CD14-positive monocyte (primary cell): ENCODE measurements at regions not wholly inside any gene's neighbourhood (a gene's known extent, or its start where the extent isn't known, plus 50 kb on each side); places are given as distances from the start of the nearest gene placed in this dataset.

Source experiments
- DNase-seq, 3 donors: peaks; one replicate each; pipeline ENCODE4 v3.0.0-alpha.2; 2011 to 2022
- H2AFZ ChIP-seq: 2 replicates; pipeline ENCODE4 v1.6.0; 2012; ENCODE audit warnings: mild to moderate bottlenecking, low read depth, low read length, inconsistent platforms; ENCODE audit not compliant: insufficient read depth, poor library complexity, severe bottlenecking
- H3K27ac ChIP-seq, 2 donors: 1 replicate in 1 of 2; 2 replicates in 1 of 2; pipeline ENCODE4 v1.5.1; 2012 to 2013; ENCODE audit warnings: low read length in 2 of 2, control low read depth in 1 of 2, inconsistent platforms in 1 of 2, low read depth in 1 of 2, mild to moderate bottlenecking in 1 of 2
- H3K27me3 ChIP-seq, 2 donors: one replicate each; pipeline versions ENCODE4 v1.6.0 to v1.6.1; 2011 to 2013; ENCODE audit warnings: low read length in 2 of 2; ENCODE audit not compliant: control insufficient read depth in 2 of 2, insufficient read depth in 2 of 2
- H3K36me3 ChIP-seq, 2 donors: replicated peaks in 1 of 2; 1 replicate in 1 of 2; 2 replicates in 1 of 2; pipeline versions ENCODE4 v1.5.1 to v1.6.1; 2012 to 2013; ENCODE audit warnings: low read length in 2 of 2, control low read depth in 1 of 2, inconsistent platforms in 1 of 2, mild to moderate bottlenecking in 1 of 2; ENCODE audit not compliant: insufficient read depth in 2 of 2, control insufficient read depth in 1 of 2
- H3K4me1 ChIP-seq, 2 donors: 1 replicate in 1 of 2; 2 replicates in 1 of 2; pipeline versions ENCODE4 v1.5.1 to v1.6.1; 2012 to 2013; ENCODE audit warnings: low read length in 2 of 2, control low read depth in 1 of 2, inconsistent platforms in 1 of 2, mild to moderate bottlenecking in 1 of 2, moderate library complexity in 1 of 2; ENCODE audit not compliant: insufficient read depth in 2 of 2, control insufficient read depth in 1 of 2
- H3K4me2 ChIP-seq: replicated peaks from 2 replicates; pipeline ENCODE3; 2012; ENCODE audit warnings: low read length, moderate library complexity, mild to moderate bottlenecking; ENCODE audit not compliant: poor library complexity, severe bottlenecking; ENCODE audit errors: extremely low read depth
- H3K4me3 ChIP-seq, 3 experiments: fragments of 200-600 bp in 1 of 3; sonication (generic) in 1 of 3; replicated peaks in 1 of 3; 1 replicate in 2 of 3; 2 replicates in 1 of 3; pipeline ENCODE4 v1.5.1; 2011 to 2013; ENCODE audit warnings: low read length in 3 of 3, mild to moderate bottlenecking in 3 of 3, control low read depth in 2 of 3, low read depth in 2 of 3, inconsistent platforms in 1 of 3, moderate library complexity in 1 of 3
- H3K79me2 ChIP-seq: 2 replicates; pipeline ENCODE4 v1.6.0; 2012; ENCODE audit warnings: mild to moderate bottlenecking, control low read depth, inconsistent platforms, low read length, moderate library complexity; ENCODE audit not compliant: insufficient read depth
- H3K9ac ChIP-seq: 2 replicates; pipeline ENCODE4 v1.6.0; 2017; ENCODE audit warnings: low read length, mild to moderate bottlenecking; ENCODE audit not compliant: insufficient read depth, poor library complexity, severe bottlenecking
- H3K9me3 ChIP-seq, 2 donors: replicated peaks in 1 of 2; 1 replicate in 1 of 2; 2 replicates in 1 of 2; pipeline versions ENCODE4 v1.5.1 to v1.6.1; 2012 to 2013; ENCODE audit warnings: low read length in 2 of 2, control low read depth in 1 of 2; ENCODE audit not compliant: control insufficient read depth in 1 of 2, insufficient read depth in 1 of 2
- H4K20me1 ChIP-seq: 2 replicates; pipeline ENCODE4 v1.6.0; 2012; ENCODE audit warnings: mild to moderate bottlenecking, low read length, control low read depth, moderate library complexity; ENCODE audit not compliant: insufficient read depth
- H3K27ac Mint-ChIP-seq, 7 donors: one replicate each; pipeline ENCODE4 v1.8.0; 2020; ENCODE audit warnings: mild to moderate bottlenecking in 7 of 7, mixed read lengths in 7 of 7, moderate library complexity in 6 of 7, inconsistent platforms in 2 of 7
- H3K27me3 Mint-ChIP-seq, 3 donors: one replicate each; pipeline ENCODE4 v1.8.0; 2021 to 2022; ENCODE audit warnings: low read depth in 3 of 3, mild to moderate bottlenecking in 3 of 3, mixed read lengths in 3 of 3, moderate library complexity in 3 of 3, inconsistent platforms in 1 of 3
- H3K36me3 Mint-ChIP-seq, 2 donors: one replicate each; pipeline ENCODE4 v1.8.0; 2020; ENCODE audit warnings: mixed read lengths in 2 of 2, inconsistent platforms in 1 of 2, mild to moderate bottlenecking in 1 of 2
- H3K4me1 Mint-ChIP-seq: one replicate; pipeline ENCODE4 v1.8.0; 2020; ENCODE audit warnings: mild to moderate bottlenecking, mixed read lengths
- H3K4me3 Mint-ChIP-seq, 2 donors: one replicate each; pipeline ENCODE4 v1.8.0; 2020; ENCODE audit warnings: mild to moderate bottlenecking in 2 of 2, mixed read lengths in 2 of 2, moderate library complexity in 1 of 2
- H3K9me3 Mint-ChIP-seq, 7 donors: one replicate each; pipeline ENCODE4 v1.8.0; 2020 to 2022; ENCODE audit warnings: mixed read lengths in 7 of 7, mild to moderate bottlenecking in 6 of 7, moderate library complexity in 6 of 7, inconsistent platforms in 2 of 7
- CTCF ChIP-seq: fragments of 200-600 bp; IDR thresholded peaks from one replicate; pipeline ENCODE4 v1.8.0; 2022; ENCODE audit warnings: antibody characterized with exemption, mild to moderate bottlenecking
- WGBS: methylation state at CpG from one replicate; pipeline ENCODE4 v1.1.5; 2013; ENCODE audit warnings: missing lambda C conversion rate; ENCODE audit not compliant: insufficient coverage; 5-methylcytosine and 5-hydroxymethylcytosine counted together
- intact Hi-C, 2 donors: fragments of 100-400 bp; cut with micrococcal nuclease; formaldehyde crosslinking; loops; one replicate each; pipeline versions ENCODE4 v1.15.0 to v1.15.1; 2023

DNA sequence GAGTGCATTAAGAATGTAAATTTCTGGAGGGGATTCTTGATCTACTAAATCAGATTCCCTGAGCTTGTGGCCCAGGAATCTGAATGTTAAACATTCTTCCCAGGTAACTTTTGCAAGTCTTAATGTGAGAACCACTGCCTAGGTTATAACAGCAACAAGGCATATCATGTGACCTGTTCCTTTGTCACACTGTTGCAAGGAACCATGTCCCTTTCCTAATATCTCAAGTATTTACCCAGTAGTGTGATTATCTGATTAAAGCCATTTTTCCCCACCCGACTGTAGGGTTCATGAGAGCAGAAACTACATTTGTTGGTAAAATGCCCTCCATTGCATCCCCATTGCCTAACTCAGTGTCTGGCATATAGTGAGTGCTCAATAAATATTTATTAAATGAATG is 112.9 kb upstream of the ATP1A1 start:
- no peaks in the 10 kb centered on the region for H3K36me3 Mint-ChIP-seq
- intact Hi-C loops, result no loop called here
- no peaks in the 10 kb centered on the region for H4K20me1 ChIP-seq
- H3K4me3 ChIP-seq, result no peak overlapping the region
- H2AFZ ChIP-seq, result no peak overlapping the region
- no peak overlapping the region for H3K27ac Mint-ChIP-seq
- no peak overlapping the region for H3K4me3 Mint-ChIP-seq
- no peak overlapping the region for H3K9ac ChIP-seq
- H3K4me1 Mint-ChIP-seq, result peaks cover 10% of the 10 kb centered on the region
- WGBS, result no CpG with 5 or more reads among the region's 1 CpG
- no peak for DNase-seq
- no peak overlapping the region for H3K4me2 ChIP-seq
- no peaks in the 10 kb centered on the region for H3K36me3 ChIP-seq
- no peak for TF ChIP-seq CTCF
- no peaks in the 10 kb centered on the region for H3K27me3 ChIP-seq
- H3K27me3 Mint-ChIP-seq, result peaks cover 0 to 8% (median 2%) of the 10 kb centered on the region in 3 donors
- H3K9me3 Mint-ChIP-seq, result peaks cover 0 to 1% (median 0%) of the 10 kb centered on the region in 7 donors
- H3K4me1 ChIP-seq, result peaks cover 0 to 4% of the 10 kb centered on the region in 2 donors
- no peak overlapping the region for H3K27ac ChIP-seq
- no peaks in the 10 kb centered on the region for H3K9me3 ChIP-seq
- no peaks in the 10 kb centered on the region for H3K79me2 ChIP-seq

- H3K36me3 Mint-ChIP-seq, result no peaks in the 10 kb centered on the region
- H3K27me3 Mint-ChIP-seq, result peaks cover 0 to 8% (median 2%) of the 10 kb centered on the region in 3 donors
- no peak overlapping the region for H3K4me2 ChIP-seq
- H3K9me3 ChIP-seq, result no peaks in the 10 kb centered on the region
- no peak overlapping the region for H3K4me3 Mint-ChIP-seq
- no peaks in the 10 kb centered on the region for H3K27me3 ChIP-seq
- no peak overlapping the region for H3K27ac Mint-ChIP-seq
- peaks cover 10% of the 10 kb centered on the region for H3K4me1 Mint-ChIP-seq
- no peak for DNase-seq
- WGBS, result 92% methylated on average over 2 of the region's 4 CpGs
- H3K79me2 ChIP-seq, result no peaks in the 10 kb centered on the region
- intact Hi-C loops, result no loop called here
- no peak overlapping the region for H2AFZ ChIP-seq
- H3K9ac ChIP-seq, result no peak overlapping the region
- TF ChIP-seq CTCF, result no peak
- H3K4me3 ChIP-seq, result no peak overlapping the region
- H3K4me1 ChIP-seq, result peaks cover 0 to 4% of the 10 kb centered on the region in 2 donors
- peaks cover 0 to 1% (median 0%) of the 10 kb centered on the region in 7 donors for H3K9me3 Mint-ChIP-seq
- no peaks in the 10 kb centered on the region for H4K20me1 ChIP-seq
- no peaks in the 10 kb centered on the region for H3K36me3 ChIP-seq
- no peak overlapping the region for H3K27ac ChIP-seq
Observed at GRCh38 chr1:116260621-116261020, 112.4 kb upstream of the ATP1A1 start.
